ENCODE measurements at regions not wholly inside any gene's neighbourhood (a gene's known extent, or its start where the extent isn't known, plus 50 kb on each side); places are given as distances from the start of the nearest gene placed in this dataset.

DNA sequence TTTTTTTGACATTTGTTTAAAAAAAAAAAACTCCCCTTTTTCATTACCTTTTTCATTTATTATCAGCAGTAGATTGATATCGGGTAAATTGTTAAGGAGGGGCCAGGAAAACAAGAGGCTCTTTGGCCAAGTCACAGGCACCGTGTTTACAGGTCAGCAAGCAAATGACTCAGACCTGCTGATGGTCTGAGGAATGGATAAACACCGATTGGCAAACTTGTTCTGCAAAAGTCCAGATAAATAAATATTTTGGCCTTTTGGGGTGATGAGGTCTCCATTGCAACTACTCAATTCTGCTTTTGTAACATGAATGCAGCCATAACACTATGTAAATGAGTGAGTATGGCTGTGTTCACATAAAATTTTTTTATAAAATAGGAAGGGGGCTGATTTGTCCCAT lies 94.0 kb downstream of the RPS29 start:
- H3K36me3 ChIP-seq (ENCODE audit: control insufficient read depth in 1 of 2, insufficient read depth in 2 of 2, low read length in 2 of 2), result no peaks in the 10 kb centered on the region
- TF ChIP-seq, protein P1, sequence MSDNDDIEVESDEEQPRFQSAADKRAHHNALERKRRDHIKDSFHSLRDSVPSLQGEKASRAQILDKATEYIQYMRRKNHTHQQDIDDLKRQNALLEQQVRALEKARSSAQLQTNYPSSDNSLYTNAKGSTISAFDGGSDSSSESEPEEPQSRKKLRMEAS (IDR thresholded peaks at IDR 0.05), result no peak
- no peak for TF ChIP-seq YY1 (IDR thresholded peaks at IDR 0.05; ENCODE audit: extremely low read depth, insufficient replicate concordance, low read depth, low read length)
- TF ChIP-seq SP1 (IDR thresholded peaks at IDR 0.05; ENCODE audit: low read depth), result no peak
- TF ChIP-seq POLR2AphosphoS5 (IDR thresholded peaks at IDR 0.05; ENCODE audit: low read depth, low read length), result no peak
- H3K27me3 ChIP-seq (ENCODE audit: insufficient read depth, low read length), result no peaks in the 10 kb centered on the region
- RAD21 ChIA-PET (ENCODE audit: low non-redundant PET in 1 of 2, low total read pairs in 2 of 2, uncharacterized antibody in 2 of 2, unreplicated experiment in 2 of 2), result no interaction called here
- H3K4me3 ChIP-seq (replicated peaks in 1 of 2; ENCODE audit: low read depth in 1 of 2, low read length in 2 of 2), result no peak overlapping the region
- no peak overlapping the region for H3K9ac ChIP-seq (ENCODE audit: low read length)
- no TSS peak for BruUV-seq (replicated peaks)
- no peaks in the 10 kb centered on the region for H3K4me1 ChIP-seq (ENCODE audit: control insufficient read depth in 1 of 2, insufficient read depth in 2 of 2, low read length in 2 of 2)
- intact Hi-C loops (cut with micrococcal nuclease), result no loop called here
- ATAC-seq, result no peak
- no peak overlapping the region for H2AFZ ChIP-seq (ENCODE audit: low read depth, low read length, poor library complexity, severe bottlenecking)
- no peaks in the 10 kb centered on the region for H3K9me3 ChIP-seq (ENCODE audit: control insufficient read depth in 1 of 2, insufficient read depth in 1 of 2, low read depth in 1 of 2, low read length in 2 of 2)
- no peak overlapping the region for H3K27ac ChIP-seq (ENCODE audit: low read depth, low read length)
- no peak for DNase-seq (ENCODE audit: low read depth, low spot score)
- no peaks in the 10 kb centered on the region for H3K79me2 ChIP-seq (ENCODE audit: insufficient read depth, low read length)
- POLR2A ChIA-PET, result no interaction called here
- no peaks in the 10 kb centered on the region for H3K9me2 ChIP-seq (ENCODE audit: insufficient read depth)
- H3K4me2 ChIP-seq (ENCODE audit: low read length), result no peak overlapping the region
- CTCF ChIA-PET, result interaction anchor here (1.3 kb wide), 1 partner anchor 31 kb away, joined by 4 read pairs; no protein-coding TSS in a partner anchor
- no peaks in the 10 kb centered on the region for H4K20me1 ChIP-seq (ENCODE audit: insufficient read depth)

DNA sequence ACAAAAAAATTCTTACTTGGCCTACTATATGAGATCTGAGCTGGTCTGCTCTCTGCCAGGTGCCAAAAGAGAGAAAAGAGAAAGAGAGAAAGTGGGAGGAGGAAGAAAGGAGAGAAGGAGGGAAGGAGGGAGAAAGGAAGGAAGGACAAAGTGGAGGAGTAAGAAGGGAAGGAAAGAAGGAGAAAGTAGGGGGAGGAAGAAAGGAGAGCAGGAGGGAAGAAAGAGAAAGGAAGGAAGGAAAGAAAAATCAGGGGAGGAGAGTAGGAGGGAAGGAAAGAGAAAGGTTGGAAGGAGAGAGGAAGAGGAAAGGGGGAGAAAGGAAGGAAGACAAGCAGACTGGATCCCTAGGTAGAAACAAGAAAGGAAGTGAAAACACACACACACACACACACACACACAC lies 96.8 kb downstream of the RPS29 start:
- ATAC-seq (no peak), DNase-seq (ENCODE audit: low read depth, low spot score) (no peak)
- RAD21 ChIA-PET (ENCODE audit: low non-redundant PET in 1 of 2, low total read pairs in 2 of 2, uncharacterized antibody in 2 of 2, unreplicated experiment in 2 of 2), result no interaction called here
- no peaks in the 10 kb centered on the region for H3K9me2 ChIP-seq (ENCODE audit: insufficient read depth)
- H3K4me1 ChIP-seq (ENCODE audit: control insufficient read depth in 1 of 2, insufficient read depth in 2 of 2, low read length in 2 of 2), result no peaks in the 10 kb centered on the region
- no peak overlapping the region for H2AFZ ChIP-seq (ENCODE audit: low read depth, low read length, poor library complexity, severe bottlenecking)
- no peaks in the 10 kb centered on the region for H3K36me3 ChIP-seq (ENCODE audit: control insufficient read depth in 1 of 2, insufficient read depth in 2 of 2, low read length in 2 of 2)
- POLR2A ChIA-PET, result no interaction called here
- no peak overlapping the region for H3K4me3 ChIP-seq (replicated peaks in 1 of 2; ENCODE audit: low read depth in 1 of 2, low read length in 2 of 2)
- intact Hi-C loops (cut with micrococcal nuclease), result no loop called here
- H3K27me3 ChIP-seq (ENCODE audit: insufficient read depth, low read length), result no peaks in the 10 kb centered on the region
- H3K4me2 ChIP-seq (ENCODE audit: low read length), result no peak overlapping the region
- CTCF ChIA-PET, result interaction anchor here (1.8 kb wide), 1 partner anchor 28 kb away, joined by 4 read pairs; no protein-coding TSS in a partner anchor
- no TSS peak for BruUV-seq (replicated peaks)
- H4K20me1 ChIP-seq (ENCODE audit: insufficient read depth), result no peaks in the 10 kb centered on the region
- no peaks in the 10 kb centered on the region for H3K79me2 ChIP-seq (ENCODE audit: insufficient read depth, low read length)
- H3K27ac ChIP-seq (ENCODE audit: low read depth, low read length), result no peak overlapping the region
- H3K9ac ChIP-seq (ENCODE audit: low read length), result no peak overlapping the region
- no peaks in the 10 kb centered on the region for H3K9me3 ChIP-seq (ENCODE audit: control insufficient read depth in 1 of 2, insufficient read depth in 1 of 2, low read depth in 1 of 2, low read length in 2 of 2)
- TF ChIP-seq ZNF274 (IDR thresholded peaks at IDR 0.05; ENCODE audit: low read depth, low read length) (no peak), EZH2phosphoT487 (IDR thresholded peaks at IDR 0.05; ENCODE audit: borderline replicate concordance) (no peak), CEBPB (IDR thresholded peaks at IDR 0.05; ENCODE audit: low read depth) (no peak), ELF1 (IDR thresholded peaks at IDR 0.05; ENCODE audit: borderline replicate concordance, low read depth) (no peak), POLR2AphosphoS5 (IDR thresholded peaks at IDR 0.05; ENCODE audit: low read depth, low read length) (no peak), ZFX (IDR thresholded peaks at IDR 0.05) (no peak), YY1 (IDR thresholded peaks at IDR 0.05; ENCODE audit: extremely low read depth, insufficient replicate concordance, low read depth, low read length) (no peak), RAD21 (IDR thresholded peaks at IDR 0.05; ENCODE audit: low read depth) (no peak), CBX3 (IDR thresholded peaks at IDR 0.05; ENCODE audit: low read depth) (no peak), EZH2 (IDR thresholded peaks at IDR 0.05) (no peak)
- TF ChIP-seq, protein P1 (IDR thresholded peaks at IDR 0.05), result no peak
- TF ChIP-seq, protein P2, sequence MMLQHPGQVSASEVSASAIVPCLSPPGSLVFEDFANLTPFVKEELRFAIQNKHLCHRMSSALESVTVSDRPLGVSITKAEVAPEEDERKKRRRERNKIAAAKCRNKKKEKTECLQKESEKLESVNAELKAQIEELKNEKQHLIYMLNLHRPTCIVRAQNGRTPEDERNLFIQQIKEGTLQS (IDR thresholded peaks at IDR 0.05), result no peak
- TF ChIP-seq, protein P3, sequence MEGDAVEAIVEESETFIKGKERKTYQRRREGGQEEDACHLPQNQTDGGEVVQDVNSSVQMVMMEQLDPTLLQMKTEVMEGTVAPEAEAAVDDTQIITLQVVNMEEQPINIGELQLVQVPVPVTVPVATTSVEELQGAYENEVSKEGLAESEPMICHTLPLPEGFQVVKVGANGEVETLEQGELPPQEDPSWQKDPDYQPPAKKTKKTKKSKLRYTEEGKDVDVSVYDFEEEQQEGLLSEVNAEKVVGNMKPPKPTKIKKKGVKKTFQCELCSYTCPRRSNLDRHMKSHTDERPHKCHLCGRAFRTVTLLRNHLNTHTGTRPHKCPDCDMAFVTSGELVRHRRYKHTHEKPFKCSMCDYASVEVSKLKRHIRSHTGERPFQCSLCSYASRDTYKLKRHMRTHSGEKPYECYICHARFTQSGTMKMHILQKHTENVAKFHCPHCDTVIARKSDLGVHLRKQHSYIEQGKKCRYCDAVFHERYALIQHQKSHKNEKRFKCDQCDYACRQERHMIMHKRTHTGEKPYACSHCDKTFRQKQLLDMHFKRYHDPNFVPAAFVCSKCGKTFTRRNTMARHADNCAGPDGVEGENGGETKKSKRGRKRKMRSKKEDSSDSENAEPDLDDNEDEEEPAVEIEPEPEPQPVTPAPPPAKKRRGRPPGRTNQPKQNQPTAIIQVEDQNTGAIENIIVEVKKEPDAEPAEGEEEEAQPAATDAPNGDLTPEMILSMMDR (IDR thresholded peaks at IDR 0.05 in 2 of 3, conservative IDR thresholded peaks at IDR 0.05 in 1 of 3; ENCODE audit: borderline replicate concordance in 1 of 3, insufficient read depth in 1 of 3, low read depth in 2 of 3, low read length in 2 of 3), result no peak
- TF ChIP-seq, protein P4, sequence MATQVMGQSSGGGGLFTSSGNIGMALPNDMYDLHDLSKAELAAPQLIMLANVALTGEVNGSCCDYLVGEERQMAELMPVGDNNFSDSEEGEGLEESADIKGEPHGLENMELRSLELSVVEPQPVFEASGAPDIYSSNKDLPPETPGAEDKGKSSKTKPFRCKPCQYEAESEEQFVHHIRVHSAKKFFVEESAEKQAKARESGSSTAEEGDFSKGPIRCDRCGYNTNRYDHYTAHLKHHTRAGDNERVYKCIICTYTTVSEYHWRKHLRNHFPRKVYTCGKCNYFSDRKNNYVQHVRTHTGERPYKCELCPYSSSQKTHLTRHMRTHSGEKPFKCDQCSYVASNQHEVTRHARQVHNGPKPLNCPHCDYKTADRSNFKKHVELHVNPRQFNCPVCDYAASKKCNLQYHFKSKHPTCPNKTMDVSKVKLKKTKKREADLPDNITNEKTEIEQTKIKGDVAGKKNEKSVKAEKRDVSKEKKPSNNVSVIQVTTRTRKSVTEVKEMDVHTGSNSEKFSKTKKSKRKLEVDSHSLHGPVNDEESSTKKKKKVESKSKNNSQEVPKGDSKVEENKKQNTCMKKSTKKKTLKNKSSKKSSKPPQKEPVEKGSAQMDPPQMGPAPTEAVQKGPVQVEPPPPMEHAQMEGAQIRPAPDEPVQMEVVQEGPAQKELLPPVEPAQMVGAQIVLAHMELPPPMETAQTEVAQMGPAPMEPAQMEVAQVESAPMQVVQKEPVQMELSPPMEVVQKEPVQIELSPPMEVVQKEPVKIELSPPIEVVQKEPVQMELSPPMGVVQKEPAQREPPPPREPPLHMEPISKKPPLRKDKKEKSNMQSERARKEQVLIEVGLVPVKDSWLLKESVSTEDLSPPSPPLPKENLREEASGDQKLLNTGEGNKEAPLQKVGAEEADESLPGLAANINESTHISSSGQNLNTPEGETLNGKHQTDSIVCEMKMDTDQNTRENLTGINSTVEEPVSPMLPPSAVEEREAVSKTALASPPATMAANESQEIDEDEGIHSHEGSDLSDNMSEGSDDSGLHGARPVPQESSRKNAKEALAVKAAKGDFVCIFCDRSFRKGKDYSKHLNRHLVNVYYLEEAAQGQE (IDR thresholded peaks at IDR 0.05; ENCODE audit: low read depth), result no peak
